GM10266 (cell line): ENCODE measurements at regions not wholly inside any gene's neighbourhood (a gene's known extent, or its start where the extent isn't known, plus 50 kb on each side); places are given as distances from the start of the nearest gene placed in this dataset.

Source experiments
- DNase-seq: peaks from one replicate; pipeline ENCODE4 v3.0.0; 2012; ENCODE audit errors: extremely low spot score
- CTCF ChIP-seq: IDR thresholded peaks from 2 replicates; pipeline ENCODE4 v1.5.1; 2012; ENCODE audit warnings: mild to moderate bottlenecking, low read depth; ENCODE audit not compliant: control insufficient read depth, insufficient read depth; ENCODE audit errors: missing control alignments

GRCh38 chr11:112321501-112322172, 61.0 kb upstream of the PLET1 start:
- no peak for DNase-seq
- no peak for TF ChIP-seq CTCF

GRCh38 chr11:112322173-112322790, 61.6 kb upstream of the PLET1 start:
- DNase-seq: no peak
- TF ChIP-seq CTCF: no peak

- no peak for DNase-seq
- TF ChIP-seq CTCF: no peak
Measured at GRCh38 chr11:112334381-112334780, 73.7 kb upstream of the PLET1 start.

- TF ChIP-seq CTCF: no peak
Measured at GRCh38 chr11:112336356-112336886, 75.8 kb upstream of the PLET1 start.

GRCh38 chr11:112339566-112339965, 78.9 kb upstream of the PLET1 start:
- no peak for DNase-seq
- no peak for TF ChIP-seq CTCF

More at GRCh38 chr11:112336356-112336886, 75.8 kb upstream of the PLET1 start:
- DNase-seq: no peak

GRCh38 chr11:112343368-112344039, 82.8 kb upstream of the PLET1 start:
- TF ChIP-seq CTCF: no peak
- DNase-seq: no peak

- TF ChIP-seq CTCF: no peak
- DNase-seq: no peak
Measured at GRCh38 chr11:112344040-112344413, 83.4 kb upstream of the PLET1 start.
